ENCODE measurements at regions not wholly inside any gene's neighbourhood (a gene's known extent, or its start where the extent isn't known, plus 50 kb on each side); places are given as distances from the start of the nearest gene placed in this dataset.
"Not testable (repeated sequence)": the region's sequence is repeated elsewhere in the genome, so short reads cannot be mapped to it uniquely, and the experiment has no call there.

DNA sequence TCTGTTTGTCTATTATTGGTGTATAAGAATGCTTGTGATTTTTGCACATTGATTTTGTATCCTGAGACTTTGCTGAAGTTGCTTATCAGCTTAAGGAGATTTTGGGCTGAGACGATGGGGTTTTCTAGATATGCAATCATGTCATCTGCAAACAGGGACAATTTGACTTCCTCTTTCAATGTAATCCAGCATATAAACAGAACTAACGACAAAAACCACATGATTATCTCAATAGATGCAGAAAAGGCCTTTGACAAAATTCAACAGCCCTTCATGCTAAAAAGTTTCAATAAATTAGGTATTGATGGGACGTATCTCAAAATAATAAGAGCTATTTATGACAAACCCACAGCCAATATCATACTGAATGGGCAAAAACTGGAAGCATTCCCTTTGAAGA, 399.0 kb upstream of the MAN1A1 start:
- not testable (repeated sequence) for DNase-seq (ENCODE audit: low read depth in 1 of 2, low spot score in 1 of 2)

DNA sequence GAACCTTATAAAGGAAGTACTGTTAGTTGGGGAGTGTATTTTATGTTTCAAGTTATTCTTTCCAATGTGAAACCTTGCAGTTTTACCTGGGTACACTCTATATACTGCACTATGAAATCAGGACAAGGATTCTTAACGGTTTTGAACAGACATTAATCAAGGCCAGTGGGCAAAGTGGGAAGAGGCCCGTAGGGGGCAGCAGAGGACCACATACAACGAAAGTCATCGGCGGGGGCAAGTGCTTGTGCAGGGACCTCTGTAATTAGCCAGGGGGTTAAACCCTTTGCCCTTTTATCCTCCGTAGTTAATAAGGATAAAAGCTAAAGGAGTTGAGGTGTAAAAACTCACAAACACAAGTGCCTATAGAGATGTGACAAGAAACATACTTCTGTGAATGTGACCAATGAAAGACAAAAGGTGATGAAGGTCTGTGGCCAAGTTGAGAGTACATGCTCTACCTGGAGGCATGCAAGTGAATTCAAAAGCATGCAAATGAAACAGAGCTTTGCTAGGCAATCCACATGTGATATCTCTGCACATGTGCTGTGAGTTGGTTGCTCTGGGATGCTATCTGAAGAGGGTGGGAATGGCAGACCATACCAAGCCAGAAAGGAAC, 392.7 kb upstream of the MAN1A1 start:
- peak; percentile 26 to 32 for DNase-seq (ENCODE audit: low read depth in 1 of 2, low spot score in 1 of 2)

DNA sequence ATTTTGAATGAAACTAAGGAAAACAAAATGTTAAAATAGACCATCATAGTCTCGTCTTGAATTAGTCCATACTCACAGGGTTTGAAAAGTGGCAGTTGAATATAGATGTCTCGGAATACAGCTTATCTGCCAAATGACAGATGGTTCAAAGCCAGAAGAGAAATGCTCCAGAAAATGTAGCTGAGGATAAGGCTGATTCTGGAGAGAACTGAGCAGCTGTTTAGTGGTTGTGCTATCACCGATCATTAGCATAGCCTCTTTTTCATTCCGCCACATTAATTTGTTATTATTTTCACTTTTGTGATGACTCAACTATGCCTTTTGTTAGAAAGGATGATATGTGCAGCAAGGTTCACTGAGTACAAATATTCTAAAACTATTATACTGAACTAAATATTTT, 390.2 kb upstream of the MAN1A1 start:
- no peak for DNase-seq (ENCODE audit: low read depth in 1 of 2, low spot score in 1 of 2)

DNA sequence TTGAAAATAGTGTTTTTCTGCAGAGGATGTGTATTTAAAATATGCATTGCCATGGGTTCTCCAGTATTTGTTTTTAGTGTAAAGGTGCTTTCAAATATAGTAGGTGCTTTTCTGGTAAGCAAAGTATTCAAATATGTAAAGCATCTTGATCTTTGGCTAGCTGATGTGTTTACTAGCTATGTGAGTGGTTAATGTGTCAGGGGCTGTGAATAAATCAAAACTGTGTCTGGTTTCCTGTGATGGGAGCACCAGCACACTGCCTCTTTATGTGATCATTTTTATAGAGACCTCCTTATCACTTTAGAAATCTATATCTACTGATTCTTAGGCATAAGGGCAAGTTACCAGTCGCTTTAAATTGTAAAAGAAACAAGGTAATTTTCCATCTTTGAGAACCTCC, 388.9 kb upstream of the MAN1A1 start:
- no peak for DNase-seq (ENCODE audit: low read depth in 1 of 2, low spot score in 1 of 2)

DNA sequence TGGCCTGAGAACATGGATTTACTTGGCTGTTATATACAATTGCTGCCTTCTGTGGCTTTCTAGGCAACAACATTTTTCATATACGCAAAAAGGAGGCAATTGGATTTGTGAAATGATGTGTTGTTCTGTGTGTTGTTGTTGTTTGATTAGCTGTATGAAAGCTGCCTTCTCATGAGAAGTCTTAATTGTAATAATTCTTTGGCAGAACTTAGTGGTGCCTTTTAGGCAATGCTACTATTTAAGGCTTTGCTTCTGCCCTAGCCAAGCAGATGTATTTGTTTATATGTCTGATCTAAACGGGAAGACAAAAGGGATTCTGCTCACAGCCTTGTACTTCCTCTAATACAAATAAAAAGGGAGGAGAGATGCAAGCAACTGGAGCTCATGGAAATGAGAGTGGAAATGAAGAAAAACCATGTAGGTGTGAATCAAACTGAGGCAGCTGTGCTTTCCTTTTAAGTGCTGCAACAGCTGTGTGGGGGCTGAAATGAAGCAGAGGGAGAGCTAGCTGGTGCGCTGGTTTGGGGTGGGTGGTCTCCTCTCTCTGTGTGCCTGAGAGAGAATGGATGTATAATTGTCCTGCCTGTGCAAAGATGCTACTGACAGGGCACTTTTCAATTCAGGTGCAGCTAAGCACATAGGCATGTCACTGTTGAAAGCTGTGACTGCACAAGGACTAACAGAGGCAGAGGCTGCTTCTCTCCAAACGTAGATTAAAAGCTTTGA, 386.9 kb upstream of the MAN1A1 start:
- no peak for DNase-seq (ENCODE audit: low read depth in 1 of 2, low spot score in 1 of 2)

DNA sequence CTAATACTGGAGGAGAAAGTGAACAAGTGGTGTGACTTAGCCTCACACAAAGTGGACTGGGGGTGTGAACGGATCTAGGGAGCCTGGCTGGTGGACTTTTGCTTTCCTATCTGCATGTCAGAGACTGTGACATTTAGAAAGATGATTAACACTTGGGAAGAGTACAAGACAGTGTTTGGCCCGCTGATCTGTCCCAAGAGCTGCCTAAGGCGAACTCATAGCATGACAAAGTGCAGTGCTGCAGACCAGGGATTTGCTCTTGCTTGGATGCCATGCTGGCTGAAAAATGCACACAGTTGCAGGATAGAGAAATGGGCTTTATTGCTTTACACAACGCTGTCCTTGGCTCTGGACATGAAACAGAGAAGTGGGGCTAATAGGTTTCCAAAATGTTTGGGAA, 386.0 kb upstream of the MAN1A1 start:
- no peak for DNase-seq (ENCODE audit: low read depth in 1 of 2, low spot score in 1 of 2)

DNA sequence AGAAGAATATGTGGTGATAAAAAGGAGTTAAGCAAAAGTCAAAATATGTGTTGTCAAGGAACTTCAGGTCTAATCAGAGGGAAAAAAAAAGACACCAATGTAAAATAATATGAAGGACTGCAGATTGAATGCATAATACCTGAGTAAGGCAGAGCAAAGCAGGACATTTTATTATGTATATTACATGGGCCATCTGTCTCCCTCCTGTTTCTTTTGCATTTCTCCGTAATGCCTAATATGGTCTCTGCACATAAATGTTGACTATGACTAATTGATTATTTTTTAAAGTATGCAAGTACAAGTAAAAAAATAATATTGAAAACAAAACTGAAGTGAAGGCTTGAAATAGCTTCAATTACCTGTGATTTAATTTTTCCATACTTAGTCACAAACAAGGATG, 384.7 kb upstream of the MAN1A1 start:
- DNase-seq (ENCODE audit: low read depth in 1 of 2, low spot score in 1 of 2), result no peak

DNA sequence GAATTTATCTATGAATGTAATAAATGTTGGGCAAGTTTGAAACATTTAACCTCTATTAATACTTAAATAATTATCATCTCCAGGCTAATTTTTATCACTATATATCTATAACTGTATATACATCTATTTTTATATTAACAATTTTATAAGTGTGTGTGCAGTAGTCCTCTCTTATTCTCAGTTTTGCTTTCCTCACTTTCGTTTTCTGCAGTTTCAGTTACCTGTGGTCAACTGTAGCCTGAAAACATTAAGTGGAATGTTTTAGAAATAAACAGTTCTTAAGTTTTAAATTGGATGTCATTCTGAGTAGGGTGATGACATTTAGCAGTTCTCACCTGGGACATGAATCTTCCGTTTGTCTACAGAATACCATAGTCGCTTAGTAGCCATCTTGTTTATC, 379.4 kb upstream of the MAN1A1 start:
- DNase-seq (ENCODE audit: low read depth in 1 of 2, low spot score in 1 of 2), result no peak

DNA sequence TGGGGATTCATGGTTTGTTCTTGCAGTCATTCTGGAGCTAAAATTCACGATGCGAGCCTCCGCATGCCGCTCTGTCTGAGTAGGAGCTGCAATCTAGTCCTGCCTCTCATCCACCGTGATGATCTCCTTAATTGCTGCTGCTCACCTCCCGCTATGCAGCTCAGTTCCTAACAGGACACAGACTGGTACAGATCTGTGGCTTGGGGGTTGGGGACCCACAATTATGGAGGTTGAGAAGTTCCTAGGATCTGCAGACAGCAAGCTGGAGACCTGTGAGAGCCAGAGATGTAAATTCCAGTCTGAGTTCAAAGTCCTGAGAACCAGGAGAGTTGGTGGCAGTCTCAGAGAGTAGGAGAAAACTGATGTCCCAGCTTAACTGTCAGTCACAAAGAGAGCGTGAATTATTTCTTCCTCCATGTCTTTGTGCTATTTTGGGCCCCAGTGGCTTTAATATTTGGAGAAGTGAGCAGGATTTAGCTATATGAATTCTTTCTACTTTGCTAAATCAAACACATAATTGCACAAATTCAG, 378.7 kb upstream of the MAN1A1 start:
- no peak for DNase-seq (ENCODE audit: low read depth in 1 of 2, low spot score in 1 of 2)

DNA sequence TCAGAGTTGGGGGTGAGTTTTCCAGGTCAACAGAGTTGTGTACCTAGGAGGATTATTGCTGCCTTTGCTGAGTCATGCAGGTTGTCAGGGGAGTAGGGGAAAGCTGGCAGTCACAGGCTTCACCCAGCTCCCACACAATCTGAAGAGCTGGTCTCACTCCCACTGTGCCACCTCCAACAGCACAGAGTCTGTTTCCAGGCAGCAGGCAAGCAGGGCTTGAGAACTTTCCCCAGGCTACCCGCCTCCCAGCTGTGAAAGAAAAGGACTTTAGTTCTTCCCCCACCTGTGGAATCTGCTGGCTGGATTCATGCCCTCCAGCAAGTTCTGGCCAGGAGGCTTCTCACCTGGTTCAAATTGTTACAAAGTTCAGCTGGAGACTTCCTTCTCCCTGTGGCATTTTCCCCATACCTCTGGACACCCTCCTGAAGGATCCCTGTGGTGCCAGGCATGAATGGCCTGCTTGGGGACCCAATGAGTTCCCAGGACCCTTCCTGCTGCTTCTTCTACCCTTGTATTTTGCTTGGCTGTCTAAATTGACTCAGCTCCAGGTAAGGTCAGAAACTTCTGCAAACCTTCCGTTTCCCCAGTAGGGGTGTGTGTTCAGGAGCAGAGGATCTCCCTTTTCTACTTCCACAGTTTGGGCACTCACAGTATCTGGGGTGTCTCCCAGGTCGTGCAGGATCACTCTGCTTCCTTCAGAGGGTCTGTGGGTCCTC, 378.1 kb upstream of the MAN1A1 start:
- no peak for DNase-seq (ENCODE audit: low read depth in 1 of 2, low spot score in 1 of 2)

DNA sequence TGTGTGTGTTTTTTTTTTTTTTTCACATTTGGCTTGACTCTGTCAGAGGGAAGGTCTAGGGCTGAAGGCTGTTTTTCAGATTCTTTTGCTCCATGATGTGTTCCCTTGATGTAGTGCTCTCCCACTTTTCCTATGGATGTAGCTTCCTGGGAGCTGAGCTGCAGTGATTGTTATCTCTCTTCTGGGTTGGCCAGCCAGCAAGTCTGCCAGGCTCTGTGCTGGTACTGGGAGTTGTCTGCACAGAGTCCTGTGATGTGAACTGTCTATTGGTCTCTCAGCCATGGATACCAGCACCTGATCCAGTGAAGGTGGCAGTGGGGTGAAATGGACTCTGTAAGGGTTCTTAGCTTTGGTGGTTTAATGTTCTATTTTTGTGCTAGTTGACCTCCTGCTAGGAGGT, 377.4 kb upstream of the MAN1A1 start:
- not testable (repeated sequence) for DNase-seq (ENCODE audit: low read depth in 1 of 2, low spot score in 1 of 2)

DNA sequence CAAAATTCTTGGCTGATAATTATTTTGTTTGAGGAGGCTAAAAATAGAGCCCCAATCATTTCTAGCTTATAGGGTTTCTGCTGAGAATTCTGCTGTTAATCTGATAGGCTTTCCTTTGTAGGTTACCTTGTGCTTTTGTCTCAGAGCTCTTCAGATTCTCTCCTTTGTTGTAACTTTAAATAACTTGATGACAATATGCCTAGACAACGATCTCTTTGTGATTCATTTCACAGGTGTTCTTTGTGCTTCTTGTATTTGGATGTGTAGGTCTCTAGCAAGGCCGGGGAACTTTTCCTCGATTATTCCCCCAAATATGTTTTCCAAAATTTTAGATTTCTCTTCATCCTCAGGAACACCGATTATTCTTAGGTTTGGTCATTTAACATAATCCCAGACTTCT, 376.5 kb upstream of the MAN1A1 start:
- DNase-seq (ENCODE audit: low read depth in 1 of 2, low spot score in 1 of 2), result no peak

DNA sequence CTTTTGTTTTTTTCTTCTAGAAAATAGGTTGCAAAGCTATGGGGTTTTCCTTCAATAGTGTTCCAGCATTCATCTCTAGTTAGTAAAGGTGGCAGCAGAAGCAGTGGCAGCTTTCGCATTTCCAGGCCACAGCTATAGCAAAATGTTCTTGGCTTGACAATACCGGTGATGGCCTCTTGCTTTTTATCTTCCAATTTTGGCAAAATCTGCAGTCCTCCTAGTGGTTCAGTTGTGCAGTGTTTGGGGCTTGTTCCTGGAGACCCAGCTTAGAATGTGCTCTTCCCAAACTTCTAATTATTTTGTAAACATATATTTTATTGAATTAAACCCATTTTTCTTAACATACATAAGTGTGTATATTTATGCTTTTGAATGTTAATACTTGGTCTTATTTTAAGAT, 370.6 kb upstream of the MAN1A1 start:
- DNase-seq (ENCODE audit: low read depth in 1 of 2, low spot score in 1 of 2), result no peak

DNA sequence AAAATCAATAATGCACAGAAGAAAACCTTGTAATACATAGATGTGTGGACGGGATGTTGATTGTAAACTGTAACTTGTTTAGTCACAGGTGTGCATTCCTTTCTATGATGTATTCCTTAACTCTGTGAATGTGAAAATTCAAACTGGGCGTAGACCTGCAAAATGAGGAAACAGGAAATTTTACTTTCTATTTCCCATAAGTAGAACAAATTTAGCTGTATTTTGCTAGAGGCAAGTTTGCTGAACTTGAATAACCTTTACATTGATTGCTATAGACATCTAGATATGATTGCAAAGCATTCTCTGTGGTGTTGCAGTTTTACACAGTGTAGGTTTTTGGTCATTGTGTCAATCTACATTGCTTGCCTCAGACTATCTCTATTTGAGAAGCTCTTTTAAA, 368.4 kb upstream of the MAN1A1 start:
- no peak for DNase-seq (ENCODE audit: low read depth in 1 of 2, low spot score in 1 of 2)

DNA sequence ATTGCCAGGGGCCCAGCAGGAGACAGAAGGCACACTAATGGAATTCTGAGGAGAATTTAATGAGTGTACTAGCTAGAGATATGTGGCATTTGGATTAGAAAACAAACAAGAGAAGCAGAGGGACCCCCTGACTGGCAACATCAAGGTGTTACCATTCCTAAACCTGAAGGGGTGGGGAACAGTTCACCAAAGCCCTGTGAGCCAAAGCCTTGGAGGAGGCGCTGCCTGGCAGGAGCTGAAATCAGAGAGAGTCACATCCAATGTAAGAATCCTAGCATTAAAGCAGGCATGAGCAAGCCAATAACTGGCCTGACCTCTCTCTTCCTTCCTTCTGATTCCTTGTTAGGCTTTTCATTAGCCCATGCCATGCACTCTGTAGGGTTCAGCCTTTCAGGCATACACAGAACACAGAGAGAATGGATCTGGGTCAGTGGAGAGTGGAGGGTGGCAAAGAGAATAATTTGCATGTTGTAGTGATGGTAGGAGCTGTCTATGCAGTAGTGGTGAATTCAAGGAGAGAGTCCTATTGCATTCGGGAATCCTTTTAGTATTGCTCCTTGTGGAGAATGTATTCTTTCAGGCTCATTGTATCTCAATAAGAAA, 367.2 kb upstream of the MAN1A1 start:
- no peak for DNase-seq (ENCODE audit: low read depth in 1 of 2, low spot score in 1 of 2)

DNA sequence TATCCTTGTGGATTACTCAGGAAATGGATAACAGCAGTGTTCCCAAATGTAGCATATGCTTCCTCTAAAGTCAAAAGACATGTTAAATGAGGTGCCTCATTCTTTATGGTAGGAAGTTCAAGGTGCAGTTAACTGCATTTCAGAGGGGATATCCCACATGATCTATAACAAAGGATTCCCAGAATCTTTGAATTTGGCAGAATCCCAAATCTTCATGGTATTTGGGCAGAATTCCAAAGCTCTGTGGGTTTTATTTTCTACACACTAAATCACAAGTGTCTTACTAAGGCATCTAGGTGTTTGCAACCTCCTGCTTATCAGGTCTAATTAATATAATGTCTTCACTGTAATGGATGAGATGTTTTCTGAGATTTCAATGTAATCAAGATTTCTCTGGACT, 364.3 kb upstream of the MAN1A1 start:
- no peak for DNase-seq (ENCODE audit: low read depth in 1 of 2, low spot score in 1 of 2)

DNA sequence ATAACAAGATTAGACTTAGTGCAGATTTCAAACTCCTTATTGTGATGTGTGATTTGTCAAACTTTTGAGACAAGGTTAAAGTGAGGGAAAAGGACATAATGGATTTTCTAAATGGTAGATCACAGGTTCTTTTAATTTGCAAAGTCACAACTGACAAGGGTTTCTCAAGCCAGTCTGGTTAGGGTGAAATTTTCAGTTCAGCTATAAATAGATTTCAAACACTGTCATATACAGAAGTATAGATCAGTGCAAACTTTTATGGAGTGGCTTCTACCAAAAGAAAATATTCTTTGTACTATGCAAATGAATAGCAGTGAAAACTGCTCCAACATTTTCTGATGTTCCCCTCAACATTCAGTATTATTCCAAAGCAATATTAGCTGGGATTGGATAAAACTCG, 337.1 kb upstream of the MAN1A1 start:
- no peak for DNase-seq (ENCODE audit: low read depth in 1 of 2, low spot score in 1 of 2)

DNA sequence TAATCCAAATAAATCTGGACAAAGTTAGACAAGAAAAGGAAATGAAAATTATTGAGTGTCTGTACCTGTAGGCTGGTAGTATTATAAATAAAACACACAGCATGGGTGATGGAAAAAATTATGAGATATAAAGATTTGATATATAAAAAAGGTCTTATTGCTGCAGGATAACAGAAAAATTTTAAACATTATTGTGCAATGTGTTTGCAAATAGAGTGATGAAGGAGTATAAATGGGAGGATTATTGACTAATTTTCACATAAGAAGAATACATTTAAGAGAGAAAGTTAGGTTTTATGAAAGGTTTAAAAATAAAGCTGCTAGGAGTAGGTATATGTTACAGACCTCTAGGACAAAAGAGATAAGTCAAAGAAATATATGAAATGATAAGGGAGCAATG, 336.7 kb upstream of the MAN1A1 start:
- DNase-seq (ENCODE audit: low read depth in 1 of 2, low spot score in 1 of 2), result no peak

DNA sequence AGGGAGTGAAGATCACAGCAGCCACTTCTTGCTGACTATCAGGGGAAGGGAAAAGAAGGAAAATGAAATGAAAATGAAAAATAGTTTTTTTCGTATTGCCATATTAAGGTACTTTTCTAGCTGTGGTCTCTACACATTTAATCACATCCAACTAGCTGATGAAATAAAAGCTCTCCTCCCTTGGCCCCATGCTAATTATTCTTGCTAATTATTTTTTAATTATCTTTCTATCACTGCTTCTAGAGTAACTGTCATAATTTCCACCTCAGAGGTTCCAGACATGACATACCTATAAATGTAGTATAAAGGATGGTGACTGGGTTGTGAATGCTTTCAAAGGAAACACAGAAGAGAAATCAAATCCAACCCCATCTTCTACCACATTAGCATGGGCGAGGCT, 334.1 kb upstream of the MAN1A1 start:
- no peak for DNase-seq (ENCODE audit: low read depth in 1 of 2, low spot score in 1 of 2)

DNA sequence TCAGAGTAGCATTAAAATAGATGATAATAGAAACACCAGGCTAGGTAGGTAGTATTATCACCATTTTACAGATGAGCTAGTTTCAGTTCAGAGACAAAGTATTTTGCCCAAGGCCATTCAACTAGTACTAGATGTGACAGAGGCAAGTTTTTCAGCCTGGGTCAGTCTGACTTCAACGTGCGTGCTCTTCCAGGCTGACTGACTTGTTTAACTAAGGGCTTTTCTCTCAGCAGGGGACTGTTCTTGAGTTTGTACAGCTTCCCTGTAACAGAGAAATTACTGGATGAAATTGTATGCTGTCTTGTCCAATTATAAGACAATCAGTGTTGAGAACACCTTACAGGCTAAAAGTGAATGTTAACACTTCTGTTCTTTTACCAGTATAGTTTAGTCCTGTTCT, 333.5 kb upstream of the MAN1A1 start:
- DNase-seq (ENCODE audit: low read depth in 1 of 2, low spot score in 1 of 2), result no peak

DNA sequence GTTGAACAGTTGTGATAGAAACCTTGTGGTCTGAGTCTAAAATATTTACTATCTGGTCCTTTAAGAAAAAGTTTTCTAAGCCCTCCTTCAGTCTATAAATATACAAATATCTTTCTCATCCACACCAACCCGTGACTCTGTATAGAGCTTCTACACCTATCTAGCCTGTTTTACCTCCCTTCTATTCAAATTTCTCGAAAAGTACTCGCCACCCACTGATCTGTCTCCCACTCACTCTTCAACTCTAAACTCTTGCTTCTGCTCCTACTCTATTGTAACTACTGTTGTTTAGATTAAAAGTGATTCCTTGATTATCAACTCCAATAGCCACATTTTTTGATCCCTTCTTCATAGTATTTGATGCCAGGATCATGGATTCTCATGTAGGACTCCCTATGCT, 329.4 kb upstream of the MAN1A1 start:
- DNase-seq (ENCODE audit: low read depth in 1 of 2, low spot score in 1 of 2), result no peak

DNA sequence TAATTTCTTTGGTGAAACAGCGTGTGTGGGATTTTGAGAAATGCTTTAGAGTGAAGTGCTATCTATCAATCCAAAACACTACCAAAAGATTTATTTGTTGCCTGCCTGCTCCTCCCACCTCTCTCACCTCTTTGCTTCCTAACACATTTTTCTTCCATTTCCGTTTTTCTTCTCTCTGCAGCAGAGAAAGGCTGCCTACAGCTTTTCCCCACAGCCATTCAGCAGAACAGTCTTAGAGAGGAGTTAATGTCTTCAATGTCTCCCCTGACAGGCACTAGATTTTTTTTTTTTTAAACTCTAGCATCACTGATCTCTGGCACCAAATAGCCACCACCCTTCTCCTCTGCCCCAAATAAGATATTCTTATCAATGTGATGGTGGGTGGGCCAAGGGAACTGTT, 327.8 kb upstream of the MAN1A1 start:
- no peak for DNase-seq (ENCODE audit: low read depth in 1 of 2, low spot score in 1 of 2)

Data from activated CD4-positive, alpha-beta T cell treated with anti-CD3 and anti-CD28 coated beads, Interleukin-2, amount 50 U/mL, for 24 hours (primary cell).